ENCODE measurements at regions not wholly inside any gene's neighbourhood (a gene's known extent, or its start where the extent isn't known, plus 50 kb on each side); places are given as distances from the start of the nearest gene placed in this dataset.

GRCh38 chr11:71199226-71199820 is 53.1 kb downstream of the SHANK2 start:
- Histone ChIP-seq H3K23ac (ENCODE audit: insufficient read length) (no peak overlapping the region), H3K9me3 (ENCODE audit: insufficient read depth in 2 of 2, low read depth in 1 of 2, low read length in 1 of 2) (no peaks in the 10 kb centered on the region), H3K9ac (replicated peaks in 1 of 4; ENCODE audit: extremely low read depth in 1 of 4, low read depth in 3 of 4, low read length in 3 of 4) (no peak overlapping the region; a peak in 1 of 7 replicates), H2BK15ac (ENCODE audit: low read length) (no peak overlapping the region; the same call in 1 of the 2 replicates), H3K4me3 (ENCODE audit: extremely low read depth in 1 of 4, insufficient read depth in 2 of 4, low read depth in 3 of 4, low read length in 4 of 4) (no peak overlapping the region), H4K20me1 (replicated peaks in 1 of 2; ENCODE audit: control insufficient read depth in 1 of 2, insufficient read depth in 2 of 2, low read length in 2 of 2) (peaks cover 15 to 17% of the 10 kb centered on the region in 2 experiments), H3K23me2 (ENCODE audit: low read depth, low read length) (no peaks in the 10 kb centered on the region), H2AK5ac (ENCODE audit: low read depth, low read length) (no peak overlapping the region), H3K4me2 (ENCODE audit: insufficient read depth in 1 of 2, low read depth in 2 of 2, low read length in 2 of 2) (no peak overlapping the region), H2AFZ (ENCODE audit: low read length) (no peak overlapping the region), H4K5ac (ENCODE audit: insufficient read length, low read depth, low read length) (no peak overlapping the region), H3K36me3 (ENCODE audit: control insufficient read depth in 2 of 4, insufficient read depth in 4 of 4, low read length in 3 of 4) (peaks cover 0 to 2% (median 0%) of the 10 kb centered on the region in 4 experiments; a peak in 2 of 8 replicates), H3K79me2 (ENCODE audit: control insufficient read depth in 1 of 2, insufficient read depth in 2 of 2, low read length in 2 of 2) (peaks cover 0 to 61% of the 10 kb centered on the region in 2 experiments; a peak in 2 of 4 replicates), H2BK120ac (replicated peaks; ENCODE audit: low read depth, low read length) (no peak overlapping the region), H2BK12ac (ENCODE audit: low read depth, low read length) (no peak overlapping the region), H4K8ac (ENCODE audit: extremely low read depth, insufficient read depth, low read length) (no peak overlapping the region), H3K14ac (ENCODE audit: insufficient read length) (no peak overlapping the region), H4K91ac (replicated peaks; ENCODE audit: insufficient read length, low read length) (no peak overlapping the region), H2BK20ac (ENCODE audit: low read length) (no peak overlapping the region), H3K56ac (replicated peaks; ENCODE audit: insufficient read length, low read depth, low read length) (no peak overlapping the region), H3K4ac (replicated peaks; ENCODE audit: insufficient read length, low read depth, low read length) (no peak overlapping the region), H3K27me3 (replicated peaks in 1 of 4; ENCODE audit: control insufficient read depth in 3 of 4, extremely low read depth in 1 of 4, insufficient read depth in 3 of 4, low read length in 3 of 4) (no peaks in the 10 kb centered on the region), H3K4me1 (replicated peaks in 1 of 4; ENCODE audit: control insufficient read depth in 3 of 4, insufficient read depth in 4 of 4, low read length in 3 of 4) (peaks cover 0 to 2% (median 1%) of the 10 kb centered on the region in 4 experiments; a peak in 5 of 7 replicates), H3K79me1 (ENCODE audit: low read depth, low read length) (peaks cover 21% of the 10 kb centered on the region), H3K27ac (ENCODE audit: low read depth, low read length) (no peak overlapping the region), H2BK5ac (ENCODE audit: low read depth, low read length) (no peak overlapping the region), H3K18ac (ENCODE audit: extremely low read depth, low read length) (no peak overlapping the region)
- 90% methylated on average over 20 of the region's 20 CpGs; no CpG with 5 or more reads in 1 of the 2 experiments for WGBS, 2 experiments (ENCODE audit: extremely low coverage in 1 of 2, insufficient coverage in 1 of 2, insufficient read length in 1 of 2, insufficient replicate concordance in 2 of 2, low coverage in 1 of 2, low lambda C conversion rate in 2 of 2, missing lambda C conversion rate in 1 of 2)
- ChIA-PET CTCF (ENCODE audit: partially characterized antibody) (interaction anchor here (0.6 to 1.7 kb wide), 7 partner anchors 9 to 759 kb away, joined by 3 to 6 read pairs (median 3); partner anchors contain the start of gene SHANK2), POLR2A (ENCODE audit: partially characterized antibody) (interaction anchor here (1.2 kb wide), 1 partner anchor 50 kb away, joined by 3 read pairs; no protein-coding TSS in a partner anchor)
- TF ChIP-seq ASH2L (IDR thresholded peaks at IDR 0.05; ENCODE audit: low read length) (no peak), TAF1 (IDR thresholded peaks at IDR 0.05; ENCODE audit: low read depth, low read length) (no peak)
- DNase-seq (ENCODE audit: low read depth in 1 of 2, low spot score in 2 of 2) (no peak), FAIRE-seq (no peak)

Data from H1 (cell line).